K562 (cell line): ENCODE measurements at regions not wholly inside any gene's neighbourhood (a gene's known extent, or its start where the extent isn't known, plus 50 kb on each side); places are given as distances from the start of the nearest gene placed in this dataset.
"Not testable (repeated sequence)": the region's sequence is repeated elsewhere in the genome, so short reads cannot be mapped to it uniquely, and the experiment has no call there.

Experiments used
- BRCA1 ChIP-seq, 2 experiments: fragments of 450-650 bp in 1 of 2; sonication (generic) in 1 of 2; formaldehyde crosslinking in 1 of 2; IDR thresholded peaks; 2 replicates each; pipeline versions ENCODE4 v1.5.0 to v1.6.1; 2017 to 2020; ENCODE audit warnings: mild to moderate bottlenecking in 1 of 2, missing genetic modification reagents in 1 of 2
- GABPA ChIP-seq: fragments of 200-800 bp; sonication (Bioruptor generic); conservative IDR thresholded peaks from 2 replicates; pipeline ENCODE4 v1.6.1; 2016; ENCODE audit warnings: low read depth, missing genetic modification characterization, missing compliant biosample characterization
- HDAC2 ChIP-seq: fragments of 450-650 bp; IDR thresholded peaks from 2 replicates; pipeline ENCODE4 v1.6.1; 2016; ENCODE audit warnings: mild to moderate bottlenecking
- LARP7 ChIP-seq: fragments of 450-650 bp; IDR thresholded peaks from 2 replicates; pipeline ENCODE4 v1.6.1; 2016
- NR4A1 ChIP-seq, 2 experiments: fragments of 250-450 bp in 1 of 2; fragments of 450-650 bp in 1 of 2; sonication (Bioruptor Pico) in 1 of 2; IDR thresholded peaks; 2 replicates each; pipeline versions ENCODE4 v1.4.0 to v1.6.1; 2016 to 2020; ENCODE audit warnings: mild to moderate bottlenecking in 2 of 2, missing compliant biosample characterization in 1 of 2, missing genetic modification characterization in 1 of 2, moderate library complexity in 1 of 2
- POLR2A ChIP-seq: fragments of 450-650 bp; conservative IDR thresholded peaks from 2 replicates; pipeline ENCODE4 v1.6.1; 2016
- SMAD4 ChIP-seq: fragments of 250-450 bp; sonication (Bioruptor Pico); conservative IDR thresholded peaks from 2 replicates; pipeline ENCODE4 v1.8.0; 2021; ENCODE audit warnings: inconsistent platforms, mild to moderate bottlenecking, moderate library complexity
- ZNF274 ChIP-seq: IDR thresholded peaks from 2 replicates; pipeline ENCODE4 v1.6.1; 2011; ENCODE audit warnings: low read depth, mild to moderate bottlenecking, low read length, moderate library complexity, borderline replicate concordance
- ZNF384 ChIP-seq: IDR thresholded peaks from 2 replicates; pipeline ENCODE4 v1.6.1; 2012; ENCODE audit warnings: low read depth, low read length, improper control_type of control experiment
- TF ChIP-seq, protein P1 (sequence below): sonication (generic); formaldehyde crosslinking; IDR thresholded peaks from 2 replicates; pipeline ENCODE4 v1.8.0; 2022; ENCODE audit warnings: mild to moderate bottlenecking, missing genetic modification reagents
- TF ChIP-seq, protein P2 (sequence below): fragments of 250-450 bp; sonication (Bioruptor Pico); IDR thresholded peaks from 2 replicates; pipeline ENCODE4 v1.5.0; 2021
- TF ChIP-seq, protein P3 (sequence below), 2 experiments: fragments of 450-650 bp; formaldehyde crosslinking in 1 of 2; IDR thresholded peaks; 2 replicates each; pipeline versions ENCODE4 v1.4.0 to v1.6.1; 2014 to 2020; ENCODE audit warnings: mild to moderate bottlenecking in 2 of 2, borderline replicate concordance in 1 of 2, low read depth in 1 of 2
- TF ChIP-seq, protein P4 (sequence below): sonication (generic); formaldehyde crosslinking; IDR thresholded peaks from 2 replicates; pipeline ENCODE4 v1.9.0; 2022; ENCODE audit warnings: mild to moderate bottlenecking, missing genetic modification reagents

DNA sequence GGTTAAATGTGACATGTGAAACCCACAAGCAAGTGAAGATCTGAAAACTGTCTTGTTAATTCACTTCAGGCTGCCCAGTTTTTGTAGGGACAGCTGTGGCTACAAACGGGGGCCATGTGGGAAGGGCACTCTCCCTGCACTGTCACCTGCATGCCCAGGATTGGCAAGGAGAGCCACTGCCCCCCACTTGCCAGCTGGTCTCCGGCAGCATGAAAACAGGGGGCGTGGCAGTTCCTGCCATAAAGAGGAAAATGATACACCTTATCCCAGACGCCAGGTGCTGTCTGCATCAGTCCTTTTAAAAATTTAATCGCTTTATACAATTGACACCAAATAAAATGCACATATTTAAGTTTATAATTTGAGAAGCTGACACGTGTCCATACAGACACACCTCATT, 309.1 kb downstream of the KLF13 start:
- not testable (repeated sequence) for TF ChIP-seq NR4A1 (CRISPR knock-in tag; IDR thresholded peaks at IDR 0.05); NR4A1 (tag; IDR thresholded peaks at IDR 0.05); POLR2A; HDAC2; ZNF384; BRCA1 (IDR thresholded peaks at IDR 0.05); BRCA1 (CRISPR knock-in tag; IDR thresholded peaks at IDR 0.05); SMAD4; ZNF274; GABPA (tag); LARP7
- TF ChIP-seq, protein P1, sequence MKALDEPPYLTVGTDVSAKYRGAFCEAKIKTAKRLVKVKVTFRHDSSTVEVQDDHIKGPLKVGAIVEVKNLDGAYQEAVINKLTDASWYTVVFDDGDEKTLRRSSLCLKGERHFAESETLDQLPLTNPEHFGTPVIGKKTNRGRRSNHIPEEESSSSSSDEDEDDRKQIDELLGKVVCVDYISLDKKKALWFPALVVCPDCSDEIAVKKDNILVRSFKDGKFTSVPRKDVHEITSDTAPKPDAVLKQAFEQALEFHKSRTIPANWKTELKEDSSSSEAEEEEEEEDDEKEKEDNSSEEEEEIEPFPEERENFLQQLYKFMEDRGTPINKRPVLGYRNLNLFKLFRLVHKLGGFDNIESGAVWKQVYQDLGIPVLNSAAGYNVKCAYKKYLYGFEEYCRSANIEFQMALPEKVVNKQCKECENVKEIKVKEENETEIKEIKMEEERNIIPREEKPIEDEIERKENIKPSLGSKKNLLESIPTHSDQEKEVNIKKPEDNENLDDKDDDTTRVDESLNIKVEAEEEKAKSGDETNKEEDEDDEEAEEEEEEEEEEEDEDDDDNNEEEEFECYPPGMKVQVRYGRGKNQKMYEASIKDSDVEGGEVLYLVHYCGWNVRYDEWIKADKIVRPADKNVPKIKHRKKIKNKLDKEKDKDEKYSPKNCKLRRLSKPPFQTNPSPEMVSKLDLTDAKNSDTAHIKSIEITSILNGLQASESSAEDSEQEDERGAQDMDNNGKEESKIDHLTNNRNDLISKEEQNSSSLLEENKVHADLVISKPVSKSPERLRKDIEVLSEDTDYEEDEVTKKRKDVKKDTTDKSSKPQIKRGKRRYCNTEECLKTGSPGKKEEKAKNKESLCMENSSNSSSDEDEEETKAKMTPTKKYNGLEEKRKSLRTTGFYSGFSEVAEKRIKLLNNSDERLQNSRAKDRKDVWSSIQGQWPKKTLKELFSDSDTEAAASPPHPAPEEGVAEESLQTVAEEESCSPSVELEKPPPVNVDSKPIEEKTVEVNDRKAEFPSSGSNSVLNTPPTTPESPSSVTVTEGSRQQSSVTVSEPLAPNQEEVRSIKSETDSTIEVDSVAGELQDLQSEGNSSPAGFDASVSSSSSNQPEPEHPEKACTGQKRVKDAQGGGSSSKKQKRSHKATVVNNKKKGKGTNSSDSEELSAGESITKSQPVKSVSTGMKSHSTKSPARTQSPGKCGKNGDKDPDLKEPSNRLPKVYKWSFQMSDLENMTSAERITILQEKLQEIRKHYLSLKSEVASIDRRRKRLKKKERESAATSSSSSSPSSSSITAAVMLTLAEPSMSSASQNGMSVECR, result not testable (repeated sequence)
- TF ChIP-seq, protein P2, sequence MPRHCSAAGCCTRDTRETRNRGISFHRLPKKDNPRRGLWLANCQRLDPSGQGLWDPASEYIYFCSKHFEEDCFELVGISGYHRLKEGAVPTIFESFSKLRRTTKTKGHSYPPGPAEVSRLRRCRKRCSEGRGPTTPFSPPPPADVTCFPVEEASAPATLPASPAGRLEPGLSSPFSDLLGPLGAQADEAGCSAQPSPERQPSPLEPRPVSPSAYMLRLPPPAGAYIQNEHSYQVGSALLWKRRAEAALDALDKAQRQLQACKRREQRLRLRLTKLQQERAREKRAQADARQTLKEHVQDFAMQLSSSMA (CRISPR knock-in tag), result not testable (repeated sequence)
- TF ChIP-seq, protein P3, sequence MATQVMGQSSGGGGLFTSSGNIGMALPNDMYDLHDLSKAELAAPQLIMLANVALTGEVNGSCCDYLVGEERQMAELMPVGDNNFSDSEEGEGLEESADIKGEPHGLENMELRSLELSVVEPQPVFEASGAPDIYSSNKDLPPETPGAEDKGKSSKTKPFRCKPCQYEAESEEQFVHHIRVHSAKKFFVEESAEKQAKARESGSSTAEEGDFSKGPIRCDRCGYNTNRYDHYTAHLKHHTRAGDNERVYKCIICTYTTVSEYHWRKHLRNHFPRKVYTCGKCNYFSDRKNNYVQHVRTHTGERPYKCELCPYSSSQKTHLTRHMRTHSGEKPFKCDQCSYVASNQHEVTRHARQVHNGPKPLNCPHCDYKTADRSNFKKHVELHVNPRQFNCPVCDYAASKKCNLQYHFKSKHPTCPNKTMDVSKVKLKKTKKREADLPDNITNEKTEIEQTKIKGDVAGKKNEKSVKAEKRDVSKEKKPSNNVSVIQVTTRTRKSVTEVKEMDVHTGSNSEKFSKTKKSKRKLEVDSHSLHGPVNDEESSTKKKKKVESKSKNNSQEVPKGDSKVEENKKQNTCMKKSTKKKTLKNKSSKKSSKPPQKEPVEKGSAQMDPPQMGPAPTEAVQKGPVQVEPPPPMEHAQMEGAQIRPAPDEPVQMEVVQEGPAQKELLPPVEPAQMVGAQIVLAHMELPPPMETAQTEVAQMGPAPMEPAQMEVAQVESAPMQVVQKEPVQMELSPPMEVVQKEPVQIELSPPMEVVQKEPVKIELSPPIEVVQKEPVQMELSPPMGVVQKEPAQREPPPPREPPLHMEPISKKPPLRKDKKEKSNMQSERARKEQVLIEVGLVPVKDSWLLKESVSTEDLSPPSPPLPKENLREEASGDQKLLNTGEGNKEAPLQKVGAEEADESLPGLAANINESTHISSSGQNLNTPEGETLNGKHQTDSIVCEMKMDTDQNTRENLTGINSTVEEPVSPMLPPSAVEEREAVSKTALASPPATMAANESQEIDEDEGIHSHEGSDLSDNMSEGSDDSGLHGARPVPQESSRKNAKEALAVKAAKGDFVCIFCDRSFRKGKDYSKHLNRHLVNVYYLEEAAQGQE (IDR thresholded peaks at IDR 0.05; ENCODE audit: borderline replicate concordance), result not testable (repeated sequence)
- TF ChIP-seq, protein P3 (CRISPR knock-in tag; IDR thresholded peaks at IDR 0.05; ENCODE audit: low read depth), result not testable (repeated sequence)
- TF ChIP-seq, protein P4, sequence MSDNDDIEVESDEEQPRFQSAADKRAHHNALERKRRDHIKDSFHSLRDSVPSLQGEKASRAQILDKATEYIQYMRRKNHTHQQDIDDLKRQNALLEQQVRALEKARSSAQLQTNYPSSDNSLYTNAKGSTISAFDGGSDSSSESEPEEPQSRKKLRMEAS (CRISPR knock-in tag), result not testable (repeated sequence)
